SK-N-MC (cell line): ENCODE measurements at regions not wholly inside any gene's neighbourhood (a gene's known extent, or its start where the extent isn't known, plus 50 kb on each side); places are given as distances from the start of the nearest gene placed in this dataset.

Experiments used
- EZH2 ChIP-seq: fragments of 200-600 bp; sonication (generic); IDR thresholded peaks from one replicate; pipeline ENCODE4 v1.6.1; 2017; ENCODE audit warnings: antibody characterized with exemption
- POLR2AphosphoS5 ChIP-seq: IDR thresholded peaks from 2 replicates; pipeline ENCODE4 v1.6.1; 2012; ENCODE audit warnings: mild to moderate bottlenecking, low read depth, low read length, borderline replicate concordance

GRCh38 chr2:214652473-214652872 is 157.0 kb downstream of the BARD1 start:
- TF ChIP-seq POLR2AphosphoS5 (no peak), EZH2 (no peak)
